Non-pigmented ciliary epithelial cell (primary cell): ENCODE measurements at regions not wholly inside any gene's neighbourhood (a gene's known extent, or its start where the extent isn't known, plus 50 kb on each side); places are given as distances from the start of the nearest gene placed in this dataset.
"Not testable (repeated sequence)": the region's sequence is repeated elsewhere in the genome, so short reads cannot be mapped to it uniquely, and the experiment has no call there.

ENCODE experiments used
- DNase-seq: peaks from one replicate; pipeline ENCODE4 v3.0.0-alpha.2; 2010; ENCODE audit warnings: low read depth

- no peak for DNase-seq
Observed at GRCh38 chr10:32141018-32141807, 85.0 kb upstream of the KIF5B start.

GRCh38 chr10:32140403-32140802, 84.2 kb upstream of the KIF5B start:
- DNase-seq = no peak

GRCh38 chr10:32139223-32140073, 83.2 kb upstream of the KIF5B start:
- peak; percentile 85 for DNase-seq

- DNase-seq = not testable (repeated sequence)
Observed at GRCh38 chr10:32136927-32137326, 80.7 kb upstream of the KIF5B start.

- DNase-seq = not testable (repeated sequence)
Observed at GRCh38 chr10:32135796-32136195, 79.6 kb upstream of the KIF5B start.

GRCh38 chr10:32132357-32132946, 76.2 kb upstream of the KIF5B start:
- no peak for DNase-seq

GRCh38 chr10:32131388-32131787, 75.2 kb upstream of the KIF5B start:
- no peak for DNase-seq

GRCh38 chr10:32130788-32131187, 74.6 kb upstream of the KIF5B start:
- DNase-seq = no peak

- no peak for DNase-seq
Observed at GRCh38 chr10:32125023-32125422, 68.8 kb upstream of the KIF5B start.

GRCh38 chr10:32123021-32123420, 66.8 kb upstream of the KIF5B start:
- no peak for DNase-seq

GRCh38 chr10:32121648-32122047, 65.4 kb upstream of the KIF5B start:
- DNase-seq = no peak

GRCh38 chr10:32120147-32120546, 63.9 kb upstream of the KIF5B start:
- DNase-seq = no peak

GRCh38 chr10:32114508-32114907, 58.3 kb upstream of the KIF5B start:
- DNase-seq = no peak

GRCh38 chr10:32112055-32112454, 55.8 kb upstream of the KIF5B start:
- no peak for DNase-seq

GRCh38 chr10:32111585-32111984, 55.4 kb upstream of the KIF5B start:
- no peak for DNase-seq

- DNase-seq = no peak
Observed at GRCh38 chr10:32110790-32111189, 54.6 kb upstream of the KIF5B start.

GRCh38 chr10:32109603-32110002, 53.4 kb upstream of the KIF5B start:
- DNase-seq = no peak
